ENCODE measurements at regions not wholly inside any gene's neighbourhood (a gene's known extent, or its start where the extent isn't known, plus 50 kb on each side); places are given as distances from the start of the nearest gene placed in this dataset.

DNA sequence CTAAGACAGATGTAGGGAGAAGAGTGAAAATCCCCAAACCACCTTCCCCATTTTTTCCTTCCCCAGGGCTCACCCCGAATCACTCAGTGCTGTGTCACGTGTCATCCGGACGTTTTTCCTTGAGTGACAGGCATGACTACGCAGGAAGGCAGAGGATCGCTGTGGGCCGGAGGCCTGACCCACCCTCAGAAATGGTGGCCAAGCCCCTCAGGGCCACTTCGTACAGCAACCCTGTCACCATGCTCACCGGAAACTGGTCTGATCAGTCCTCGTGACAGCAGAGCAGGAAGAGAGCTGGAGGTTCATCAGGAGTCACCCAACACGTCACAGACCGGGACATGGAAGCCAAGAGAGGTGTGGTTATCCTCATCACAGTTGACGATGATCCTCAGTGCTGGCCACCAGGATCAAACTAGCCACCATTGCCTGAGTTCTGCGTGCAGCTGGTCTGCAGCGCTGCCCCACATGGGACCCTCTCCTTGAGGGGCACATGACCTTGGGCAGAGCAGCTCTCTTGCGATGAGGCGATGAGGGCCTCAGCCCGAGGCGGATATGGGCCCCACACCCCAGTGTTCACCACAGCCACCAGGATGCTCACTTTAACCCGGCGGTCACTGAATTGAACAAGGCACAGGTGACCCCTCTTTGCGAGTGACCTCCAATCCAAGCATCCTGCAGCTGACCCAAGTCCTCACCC lies 99.3 kb upstream of the INSIG1 start:
- no peak for ATAC-seq
- intact Hi-C loops (cut with DNase I): no loop called here
- DNase-seq (ENCODE audit: missing footprints): no peak

GRCh38 chr7:155198901-155199845 lies 98.5 kb upstream of the INSIG1 start:
- intact Hi-C loops (cut with DNase I): no loop called here
- ATAC-seq: no peak
- no peak for DNase-seq (ENCODE audit: missing footprints)

GRCh38 chr7:155201325-155202087 lies 96.2 kb upstream of the INSIG1 start:
- DNase-seq (ENCODE audit: missing footprints): no peak
- no peak for ATAC-seq
- intact Hi-C loops (cut with DNase I): no loop called here

DNA sequence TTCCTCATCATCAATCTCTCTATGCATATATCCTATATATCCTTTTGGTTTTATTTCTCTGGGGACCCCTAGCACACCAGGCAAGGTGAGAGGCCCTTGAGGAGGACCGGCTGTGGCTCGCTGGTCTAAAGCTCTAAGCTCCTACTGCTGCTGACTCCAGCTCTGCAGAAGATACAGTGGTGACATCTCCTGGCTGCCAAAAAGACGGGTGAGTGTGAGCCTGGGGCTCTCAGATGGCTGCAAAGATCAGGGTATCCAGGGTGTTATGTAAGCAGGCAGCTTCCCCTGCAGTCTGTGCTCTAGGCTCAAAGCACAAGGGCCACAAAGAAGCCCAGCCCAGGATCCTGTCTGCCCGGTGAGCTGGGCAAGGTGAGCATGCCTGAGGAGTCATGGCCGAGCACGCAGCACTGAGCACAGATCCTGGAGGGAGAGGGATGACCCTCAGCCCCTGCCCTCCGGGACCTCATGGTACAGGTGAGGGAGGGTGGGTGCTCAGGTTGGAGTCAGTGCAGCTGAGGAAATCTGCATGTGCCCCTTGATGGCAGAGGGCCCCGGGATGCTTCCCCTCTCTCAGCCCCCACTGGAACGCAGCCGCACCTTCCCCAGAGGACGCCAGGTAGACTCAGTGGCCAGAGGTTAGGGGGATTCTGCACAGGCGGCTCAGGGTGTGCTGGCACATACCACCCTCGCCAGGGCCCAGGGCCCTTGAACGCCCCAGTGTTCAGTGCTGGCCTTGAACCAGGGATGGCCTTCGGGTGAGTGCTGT lies 95.4 kb upstream of the INSIG1 start:
- ATAC-seq: no peak
- no peak for DNase-seq (ENCODE audit: missing footprints)
- intact Hi-C loops (cut with DNase I): no loop called here

- ATAC-seq (no peak), DNase-seq (ENCODE audit: missing footprints) (no peak)
- intact Hi-C loops (cut with DNase I): no loop called here
Measured at GRCh38 chr7:155203059-155203881, 94.4 kb upstream of the INSIG1 start.

GRCh38 chr7:155203882-155204691 lies 93.6 kb upstream of the INSIG1 start:
- intact Hi-C loops (cut with DNase I): no loop called here
- ATAC-seq: no peak
- DNase-seq (ENCODE audit: missing footprints): no peak

DNA sequence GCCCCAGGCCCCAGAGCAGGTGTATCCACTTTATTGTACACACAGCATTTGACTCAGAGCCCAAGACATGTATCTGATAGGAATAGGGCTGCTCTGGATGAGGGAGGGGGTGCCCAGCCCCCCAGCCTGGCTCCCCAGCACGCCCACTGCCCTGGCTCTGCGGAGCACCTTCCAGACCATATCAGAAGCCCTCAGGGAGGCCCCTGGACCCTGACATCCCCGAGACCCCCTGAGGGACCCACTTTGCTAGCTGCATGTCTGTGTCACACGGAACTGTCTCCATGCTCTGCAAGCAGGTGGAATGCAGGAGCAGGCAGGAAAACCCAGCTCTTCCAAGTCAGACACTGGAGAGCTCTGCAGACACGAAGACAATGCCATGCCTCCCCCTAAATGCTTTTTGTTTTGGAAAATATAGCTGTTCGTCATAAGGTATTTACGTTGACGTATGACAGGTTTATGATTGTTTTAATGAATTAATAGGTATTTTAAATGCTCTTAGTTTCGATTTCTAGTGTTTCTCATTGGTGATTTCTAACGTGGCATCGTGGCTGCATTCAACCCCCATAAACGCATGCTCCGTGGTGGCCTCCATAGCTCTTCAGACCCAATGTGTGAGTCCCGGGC lies 92.8 kb upstream of the INSIG1 start:
- ATAC-seq: no peak
- DNase-seq (ENCODE audit: missing footprints): no peak
- intact Hi-C loops (cut with DNase I): loop anchor here (5.0 kb wide), 2 partner anchors 52 to 278 kb away; no protein-coding TSS in a partner anchor

DNA sequence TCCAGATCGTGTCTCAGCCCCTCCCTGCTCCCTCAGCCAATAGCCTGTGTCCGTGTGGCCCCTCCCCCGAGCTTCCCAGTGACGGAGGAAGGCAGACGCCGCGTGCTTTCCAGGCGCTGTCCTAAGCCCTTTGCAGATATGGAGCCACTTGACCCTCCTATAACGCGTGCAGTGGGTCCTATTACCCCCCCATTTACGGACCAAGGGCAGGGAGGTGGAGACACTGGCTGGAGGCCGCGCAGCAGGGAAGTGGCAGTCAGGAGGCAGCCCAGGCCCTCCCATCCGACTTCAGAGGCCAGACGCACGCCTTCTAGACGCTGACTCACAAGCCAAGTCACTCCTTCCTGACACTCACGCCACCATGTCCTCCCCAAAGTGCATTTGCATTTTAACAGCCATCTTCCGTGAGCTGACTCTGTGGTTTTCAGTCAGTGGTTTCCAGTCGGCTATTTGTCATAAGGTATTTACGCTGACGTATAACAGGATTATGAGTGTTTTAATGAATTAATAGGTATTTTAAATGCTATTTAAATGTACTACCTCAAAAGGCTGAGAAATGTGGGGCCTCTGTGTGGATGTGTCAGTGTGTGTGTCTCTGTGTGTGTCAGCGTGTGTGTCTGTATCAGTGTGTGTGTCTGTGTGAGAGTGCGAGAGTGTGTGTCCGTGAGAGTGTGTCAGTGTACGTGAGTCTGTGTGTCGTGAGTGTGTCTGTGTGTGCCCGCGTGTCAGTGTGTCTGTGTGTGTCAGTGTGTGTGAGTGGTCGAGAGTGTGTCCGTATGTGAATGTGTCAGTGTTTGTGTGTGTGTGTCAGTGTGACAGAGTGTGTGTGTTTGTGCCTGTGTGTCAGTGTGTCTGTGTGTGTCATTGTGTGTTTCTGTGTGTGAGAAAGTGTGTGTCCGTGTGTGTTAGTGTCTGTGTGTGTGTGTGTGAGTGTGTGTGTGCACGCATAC lies 92.0 kb upstream of the INSIG1 start:
- ATAC-seq (peak; percentile 82), DNase-seq (ENCODE audit: missing footprints) (peak; percentile 88)
- intact Hi-C loops (cut with DNase I): loop anchor here (1.0 to 5.0 kb wide), 3 partner anchors 52 to 278 kb away; partner anchors contain the start of gene INSIG1

- ATAC-seq (peak; percentile 67), DNase-seq (ENCODE audit: missing footprints) (peak; percentile 80)
- intact Hi-C loops (cut with DNase I): loop anchor here (1.0 to 5.0 kb wide), 3 partner anchors 51 to 279 kb away; partner anchors contain the start of gene INSIG1
Measured at GRCh38 chr7:155206318-155207020, 91.2 kb upstream of the INSIG1 start.

DNA sequence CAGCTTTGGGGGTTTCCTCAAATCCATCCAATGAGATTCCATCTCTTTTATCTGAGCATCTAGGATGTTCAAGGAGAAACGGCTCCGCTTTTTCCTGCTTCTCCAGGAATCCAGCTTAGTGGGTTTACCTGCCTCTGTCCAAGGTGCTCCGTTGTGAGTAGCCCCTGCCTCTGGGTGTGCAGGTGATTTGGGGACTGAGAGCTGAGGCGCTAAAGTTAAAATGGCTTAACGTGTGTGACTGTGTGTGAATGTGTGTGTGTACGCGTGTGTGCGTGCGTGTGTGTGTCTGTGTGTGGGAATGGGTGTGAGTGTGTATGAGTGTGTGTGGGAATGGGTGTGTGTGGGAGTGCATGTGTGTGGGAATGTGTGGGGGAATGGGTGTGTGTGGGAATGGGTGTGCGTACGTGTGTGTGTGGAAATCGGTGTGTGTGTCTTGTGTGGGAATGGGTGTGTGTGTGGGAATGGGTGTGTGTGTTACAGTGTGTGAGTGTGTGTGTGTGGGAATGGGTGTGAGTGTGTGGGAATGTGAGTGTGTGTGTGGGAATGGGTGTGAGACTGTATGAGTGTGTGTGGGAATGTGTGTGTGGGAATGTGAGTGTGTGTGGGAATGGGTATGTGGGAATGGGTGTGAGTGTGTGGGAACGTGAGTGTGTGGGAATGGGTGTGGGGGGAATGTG lies 90.2 kb upstream of the INSIG1 start:
- DNase-seq (ENCODE audit: missing footprints): no peak
- intact Hi-C loops (cut with DNase I): loop anchor here (5.0 kb wide), 2 partner anchors 50 to 280 kb away; no protein-coding TSS in a partner anchor
- no peak for ATAC-seq

GRCh38 chr7:155208681-155209477 lies 88.8 kb upstream of the INSIG1 start:
- intact Hi-C loops (cut with DNase I): loop anchor here (5.0 kb wide), 2 partner anchors 48 to 282 kb away; no protein-coding TSS in a partner anchor
- DNase-seq (ENCODE audit: missing footprints) (no peak), ATAC-seq (no peak)

- DNase-seq (ENCODE audit: missing footprints): no peak
- intact Hi-C loops (cut with DNase I): loop anchor here (5.0 kb wide), 2 partner anchors 48 to 282 kb away; no protein-coding TSS in a partner anchor
- no peak for ATAC-seq
Measured at GRCh38 chr7:155209478-155210319, 88.0 kb upstream of the INSIG1 start.

All from Right ventricle myocardium inferior (tissue), 1 donor.